ENCODE measurements at regions not wholly inside any gene's neighbourhood (a gene's known extent, or its start where the extent isn't known, plus 50 kb on each side); places are given as distances from the start of the nearest gene placed in this dataset.

GRCh38 chr12:85367936-85368335 lies 87.9 kb downstream of the ALX1 start:
- TF ChIP-seq CTCF (IDR thresholded peaks at IDR 0.05; ENCODE audit: low read length) (no peak), EZH2phosphoT487 (IDR thresholded peaks at IDR 0.05; ENCODE audit: low read length) (no peak)
